Aorta (tissue), 5 donors: ENCODE measurements at regions not wholly inside any gene's neighbourhood (a gene's known extent, or its start where the extent isn't known, plus 50 kb on each side); places are given as distances from the start of the nearest gene placed in this dataset.
"Not testable (repeated sequence)": the region's sequence is repeated elsewhere in the genome, so short reads cannot be mapped to it uniquely, and the experiment has no call there.

ENCODE experiments used
- ATAC-seq: fragments of 200-7000 bp; cut with Tn5 transposase; one replicate; pipeline ENCODE4 v1.9.1; 2022; ENCODE audit warnings: moderate library complexity; ENCODE audit not compliant: low FRiP score
- DNase-seq, 2 donors: peaks; one replicate each; pipeline ENCODE4 v3.0.0-alpha.2; 2020
- H3K27ac ChIP-seq, 2 donors: one replicate each; pipeline ENCODE4 v1.5.1; 2013; ENCODE audit warnings: low read length in 2 of 2, mild to moderate bottlenecking in 2 of 2, moderate library complexity in 2 of 2, control low read depth in 1 of 2, inconsistent platforms in 1 of 2, low read depth in 1 of 2
- H3K27me3 ChIP-seq, 2 donors: one replicate each; pipeline ENCODE4 v1.6.1; 2013; ENCODE audit warnings: control low read depth in 1 of 2, low read length in 1 of 2, mild to moderate bottlenecking in 1 of 2, moderate library complexity in 1 of 2; ENCODE audit not compliant: insufficient read depth in 2 of 2, control insufficient read depth in 1 of 2
- H3K36me3 ChIP-seq, 2 donors: one replicate each; pipeline ENCODE4 v1.6.1; 2013; ENCODE audit warnings: control low read depth in 1 of 2, low read length in 1 of 2, mild to moderate bottlenecking in 1 of 2; ENCODE audit not compliant: insufficient read depth in 2 of 2, control insufficient read depth in 1 of 2
- H3K4me1 ChIP-seq, 2 donors: one replicate each; pipeline ENCODE4 v1.6.1; 2013; ENCODE audit warnings: low read length in 2 of 2, control low read depth in 1 of 2, mild to moderate bottlenecking in 1 of 2, moderate library complexity in 1 of 2; ENCODE audit not compliant: insufficient read depth in 2 of 2, control insufficient read depth in 1 of 2
- H3K4me3 ChIP-seq, 2 donors: one replicate each; pipeline ENCODE4 v1.5.1; 2013; ENCODE audit warnings: low read length in 2 of 2, control low read depth in 1 of 2, mild to moderate bottlenecking in 1 of 2
- H3K9me3 ChIP-seq: one replicate; pipeline ENCODE4 v1.6.1; 2013; ENCODE audit warnings: mild to moderate bottlenecking, low read length; ENCODE audit not compliant: control insufficient read depth
- WGBS, 2 donors: extraction: QIAGEN DNeasy Blood & Tissue Kit; methylation state at CpG; one replicate each; pipeline ENCODE4 v1.1.7; 2013; 5-methylcytosine and 5-hydroxymethylcytosine counted together
- intact Hi-C, 2 donors: fragments of 100-400 bp; cut with DNase I; formaldehyde crosslinking; loops; one replicate each; pipeline versions ENCODE4 v1.14.2 to v1.15.0; 2022
- donor health status: healthy with polysubstance abuse.
- donor health status: Bipolar disorder and iron deficiency.
- donor health status: DM: no; HTN: no; CAD: no.
- donor health status: DM: no; HTN: no; CAD: no.
- donor health status: DM: yes; HTN: yes; CAD: no.

GRCh38 chrX:82692991-82693390, 815.1 kb upstream of the POU3F4 start:
- DNase-seq (no peak), ATAC-seq (no peak)
- intact Hi-C loops, result no loop called here
- no peaks in the 10 kb centered on the region for H3K27me3 ChIP-seq
- H3K27ac ChIP-seq, result peak overlapping the region in 1 of 2 donors; percentile 44
- H3K4me3 ChIP-seq, result no peak overlapping the region
- 7 to 28% methylated on average over 3 of the region's 3 CpGs for WGBS, 2 donors
- H3K9me3 ChIP-seq, result no peaks in the 10 kb centered on the region
- H3K36me3 ChIP-seq, result no peaks in the 10 kb centered on the region
- H3K4me1 ChIP-seq, result no peaks in the 10 kb centered on the region

GRCh38 chrX:82695066-82695465, 813.0 kb upstream of the POU3F4 start:
- no peak overlapping the region for H3K27ac ChIP-seq
- H3K27me3 ChIP-seq, result no peaks in the 10 kb centered on the region
- ATAC-seq (no peak), DNase-seq (no peak)
- no peaks in the 10 kb centered on the region for H3K36me3 ChIP-seq
- H3K9me3 ChIP-seq, result no peaks in the 10 kb centered on the region
- WGBS, 2 donors, result 54 to 61% methylated on average over 2 of the region's 2 CpGs
- no peaks in the 10 kb centered on the region for H3K4me1 ChIP-seq
- intact Hi-C loops, result no loop called here
- no peak overlapping the region for H3K4me3 ChIP-seq

GRCh38 chrX:82703551-82703950, 804.5 kb upstream of the POU3F4 start:
- Histone ChIP-seq H3K4me3 (no peak overlapping the region), H3K36me3 (no peaks in the 10 kb centered on the region), H3K27me3 (no peaks in the 10 kb centered on the region), H3K9me3 (no peaks in the 10 kb centered on the region), H3K27ac (no peak overlapping the region), H3K4me1 (no peaks in the 10 kb centered on the region)
- intact Hi-C loops, result no loop called here
- DNase-seq (no peak), ATAC-seq (no peak)
- WGBS, 2 donors, result 13 to 23% methylated on average over 5 of the region's 5 CpGs

GRCh38 chrX:82711457-82711856, 796.6 kb upstream of the POU3F4 start:
- Histone ChIP-seq H3K36me3 (no peaks in the 10 kb centered on the region), H3K27me3 (no peaks in the 10 kb centered on the region), H3K27ac (no peak overlapping the region), H3K4me3 (no peak overlapping the region), H3K9me3 (no peaks in the 10 kb centered on the region), H3K4me1 (peaks cover 0 to 2% of the 10 kb centered on the region in 2 donors)
- no peak for DNase-seq
- intact Hi-C loops, result no loop called here
- no peak for ATAC-seq
- 62 to 76% methylated on average over 4 of the region's 4 CpGs for WGBS, 2 donors

- no peaks in the 10 kb centered on the region for H3K4me1 ChIP-seq
- ATAC-seq (no peak), DNase-seq (no peak)
- no peaks in the 10 kb centered on the region for H3K9me3 ChIP-seq
- H3K27me3 ChIP-seq, result no peaks in the 10 kb centered on the region
- WGBS, 2 donors, result 30 to 70% methylated on average over 1 of the region's 1 CpG
- H3K4me3 ChIP-seq, result no peak overlapping the region
- no peaks in the 10 kb centered on the region for H3K36me3 ChIP-seq
- intact Hi-C loops, result no loop called here
- no peak overlapping the region for H3K27ac ChIP-seq
Observed at GRCh38 chrX:82721891-82722290, 786.2 kb upstream of the POU3F4 start.

GRCh38 chrX:82723806-82724205, 784.3 kb upstream of the POU3F4 start:
- Histone ChIP-seq H3K4me1 (no peaks in the 10 kb centered on the region), H3K9me3 (no peaks in the 10 kb centered on the region), H3K27me3 (no peaks in the 10 kb centered on the region), H3K27ac (no peak overlapping the region), H3K4me3 (no peak overlapping the region), H3K36me3 (no peaks in the 10 kb centered on the region)
- WGBS, 2 donors, result 47 to 76% methylated on average over 1 of the region's 1 CpG
- DNase-seq (no peak), ATAC-seq (no peak)
- intact Hi-C loops, result no loop called here

- H3K27ac ChIP-seq, H3K4me3 ChIP-seq, intact Hi-C loops, DNase-seq, ATAC-seq, H3K4me1 ChIP-seq, H3K27me3 ChIP-seq, H3K36me3 ChIP-seq, H3K9me3 ChIP-seq: not testable (repeated sequence)
- WGBS, 2 donors, result 60 to 89% methylated on average over 1 to 6 of the region's 6 CpGs
Observed at GRCh38 chrX:82727436-82727835, 780.7 kb upstream of the POU3F4 start.

- no peak for ATAC-seq
- Histone ChIP-seq H3K27ac (no peak overlapping the region), H3K36me3 (no peaks in the 10 kb centered on the region), H3K27me3 (no peaks in the 10 kb centered on the region), H3K4me1 (no peaks in the 10 kb centered on the region), H3K9me3 (no peaks in the 10 kb centered on the region), H3K4me3 (no peak overlapping the region)
- intact Hi-C loops, result no loop called here
- WGBS, 2 donors, result 56 to 94% methylated on average over 1 of the region's 1 CpG
- DNase-seq, result no peak
Observed at GRCh38 chrX:82732861-82733260, 775.2 kb upstream of the POU3F4 start.

GRCh38 chrX:82734140-82734539, 774.0 kb upstream of the POU3F4 start:
- intact Hi-C loops, result no loop called here
- no peaks in the 10 kb centered on the region for H3K36me3 ChIP-seq

More at GRCh38 chrX:82734140-82734539, 774.0 kb upstream of the POU3F4 start:
- Histone ChIP-seq H3K4me1 (no peaks in the 10 kb centered on the region), H3K4me3 (no peak overlapping the region), H3K27ac (no peak overlapping the region), H3K27me3 (no peaks in the 10 kb centered on the region), H3K9me3 (no peaks in the 10 kb centered on the region)
- DNase-seq, result no peak
- ATAC-seq, result no peak
